ENCODE measurements at regions not wholly inside any gene's neighbourhood (a gene's known extent, or its start where the extent isn't known, plus 50 kb on each side); places are given as distances from the start of the nearest gene placed in this dataset.

GRCh38 chr3:17932136-17932771 lies 189.8 kb upstream of the TBC1D5 start:
- no peak overlapping the region for H3K4me3 ChIP-seq (ENCODE audit: low read depth, low read length)
- H3K9ac ChIP-seq (ENCODE audit: low read depth, low read length), result no peak overlapping the region
- H3K27ac ChIP-seq (ENCODE audit: low read depth, low read length), result no peak overlapping the region
- H3K9me3 ChIP-seq (ENCODE audit: control insufficient read depth, insufficient read depth, low read length), result no peaks in the 10 kb centered on the region
- H3K27me3 ChIP-seq (ENCODE audit: control insufficient read depth, insufficient read depth, low read length), result no peaks in the 10 kb centered on the region
- no peaks in the 10 kb centered on the region for H3K36me3 ChIP-seq (ENCODE audit: control insufficient read depth, insufficient read depth, low read length)
- H3K4me1 ChIP-seq (ENCODE audit: control insufficient read depth, insufficient read depth, low read length), result peaks cover 8% of the 10 kb centered on the region; the same call in 1 of the 2 replicates

- Histone ChIP-seq H3K9ac (ENCODE audit: low read depth, low read length) (no peak overlapping the region), H3K9me3 (ENCODE audit: control insufficient read depth, insufficient read depth, low read length) (no peaks in the 10 kb centered on the region), H3K27ac (ENCODE audit: low read depth, low read length) (no peak overlapping the region), H3K36me3 (ENCODE audit: control insufficient read depth, insufficient read depth, low read length) (no peaks in the 10 kb centered on the region), H3K4me1 (ENCODE audit: control insufficient read depth, insufficient read depth, low read length) (peaks cover 8% of the 10 kb centered on the region; the same call in 1 of the 2 replicates), H3K4me3 (ENCODE audit: low read depth, low read length) (no peak overlapping the region), H3K27me3 (ENCODE audit: control insufficient read depth, insufficient read depth, low read length) (no peaks in the 10 kb centered on the region)
Observed at GRCh38 chr3:17931131-17931530, 188.7 kb upstream of the TBC1D5 start.

- H3K27ac ChIP-seq (ENCODE audit: low read depth, low read length), result no peak overlapping the region
- no peak overlapping the region for H3K9ac ChIP-seq (ENCODE audit: low read depth, low read length)
- H3K9me3 ChIP-seq (ENCODE audit: control insufficient read depth, insufficient read depth, low read length), result no peaks in the 10 kb centered on the region
- H3K4me3 ChIP-seq (ENCODE audit: low read depth, low read length), result no peak overlapping the region
- H3K36me3 ChIP-seq (ENCODE audit: control insufficient read depth, insufficient read depth, low read length), result no peaks in the 10 kb centered on the region
- peaks cover 8% of the 10 kb centered on the region; the same call in 1 of the 2 replicates for H3K4me1 ChIP-seq (ENCODE audit: control insufficient read depth, insufficient read depth, low read length)
- no peaks in the 10 kb centered on the region for H3K27me3 ChIP-seq (ENCODE audit: control insufficient read depth, insufficient read depth, low read length)
Observed at GRCh38 chr3:17928502-17929145, 186.2 kb upstream of the TBC1D5 start.

GRCh38 chr3:17927036-17927435 lies 184.6 kb upstream of the TBC1D5 start:
- Histone ChIP-seq H3K9ac (ENCODE audit: low read depth, low read length) (no peak overlapping the region), H3K36me3 (ENCODE audit: control insufficient read depth, insufficient read depth, low read length) (no peaks in the 10 kb centered on the region), H3K9me3 (ENCODE audit: control insufficient read depth, insufficient read depth, low read length) (no peaks in the 10 kb centered on the region), H3K4me3 (ENCODE audit: low read depth, low read length) (no peak overlapping the region), H3K4me1 (ENCODE audit: control insufficient read depth, insufficient read depth, low read length) (peaks cover 8% of the 10 kb centered on the region; the same call in 1 of the 2 replicates), H3K27me3 (ENCODE audit: control insufficient read depth, insufficient read depth, low read length) (no peaks in the 10 kb centered on the region), H3K27ac (ENCODE audit: low read depth, low read length) (no peak overlapping the region)

GRCh38 chr3:17915341-17915740 lies 172.9 kb upstream of the TBC1D5 start:
- Histone ChIP-seq H3K27ac (ENCODE audit: low read depth, low read length) (no peak overlapping the region), H3K4me3 (ENCODE audit: low read depth, low read length) (no peak overlapping the region), H3K9ac (ENCODE audit: low read depth, low read length) (no peak overlapping the region), H3K4me1 (ENCODE audit: control insufficient read depth, insufficient read depth, low read length) (peaks cover 8% of the 10 kb centered on the region), H3K27me3 (ENCODE audit: control insufficient read depth, insufficient read depth, low read length) (no peaks in the 10 kb centered on the region), H3K9me3 (ENCODE audit: control insufficient read depth, insufficient read depth, low read length) (no peaks in the 10 kb centered on the region), H3K36me3 (ENCODE audit: control insufficient read depth, insufficient read depth, low read length) (no peaks in the 10 kb centered on the region)

GRCh38 chr3:17913359-17913758 lies 170.9 kb upstream of the TBC1D5 start:
- H3K4me3 ChIP-seq (ENCODE audit: low read depth, low read length), result no peak overlapping the region
- H3K9me3 ChIP-seq (ENCODE audit: control insufficient read depth, insufficient read depth, low read length), result no peaks in the 10 kb centered on the region
- no peaks in the 10 kb centered on the region for H3K27me3 ChIP-seq (ENCODE audit: control insufficient read depth, insufficient read depth, low read length)
- H3K36me3 ChIP-seq (ENCODE audit: control insufficient read depth, insufficient read depth, low read length), result no peaks in the 10 kb centered on the region
- H3K27ac ChIP-seq (ENCODE audit: low read depth, low read length), result no peak overlapping the region
- H3K4me1 ChIP-seq (ENCODE audit: control insufficient read depth, insufficient read depth, low read length), result peaks cover 22% of the 10 kb centered on the region
- no peak overlapping the region for H3K9ac ChIP-seq (ENCODE audit: low read depth, low read length)

- Histone ChIP-seq H3K36me3 (ENCODE audit: control insufficient read depth, insufficient read depth, low read length) (no peaks in the 10 kb centered on the region), H3K4me3 (ENCODE audit: low read depth, low read length) (no peak overlapping the region), H3K9me3 (ENCODE audit: control insufficient read depth, insufficient read depth, low read length) (no peaks in the 10 kb centered on the region), H3K4me1 (ENCODE audit: control insufficient read depth, insufficient read depth, low read length) (peaks cover 22% of the 10 kb centered on the region), H3K27me3 (ENCODE audit: control insufficient read depth, insufficient read depth, low read length) (no peaks in the 10 kb centered on the region), H3K27ac (ENCODE audit: low read depth, low read length) (no peak overlapping the region), H3K9ac (ENCODE audit: low read depth, low read length) (no peak overlapping the region)
Observed at GRCh38 chr3:17911986-17912760, 169.7 kb upstream of the TBC1D5 start.

- H3K9me3 ChIP-seq (ENCODE audit: control insufficient read depth, insufficient read depth, low read length), result no peaks in the 10 kb centered on the region
- no peak overlapping the region for H3K27ac ChIP-seq (ENCODE audit: low read depth, low read length)
- H3K27me3 ChIP-seq (ENCODE audit: control insufficient read depth, insufficient read depth, low read length), result no peaks in the 10 kb centered on the region
- no peak overlapping the region for H3K9ac ChIP-seq (ENCODE audit: low read depth, low read length)
- peaks cover 22% of the 10 kb centered on the region for H3K4me1 ChIP-seq (ENCODE audit: control insufficient read depth, insufficient read depth, low read length)
- no peak overlapping the region for H3K4me3 ChIP-seq (ENCODE audit: low read depth, low read length)
- no peaks in the 10 kb centered on the region for H3K36me3 ChIP-seq (ENCODE audit: control insufficient read depth, insufficient read depth, low read length)
Observed at GRCh38 chr3:17910922-17911321, 168.5 kb upstream of the TBC1D5 start.

GRCh38 chr3:17909714-17910113 lies 167.3 kb upstream of the TBC1D5 start:
- Histone ChIP-seq H3K9ac (ENCODE audit: low read depth, low read length) (no peak overlapping the region), H3K27ac (ENCODE audit: low read depth, low read length) (no peak overlapping the region), H3K4me1 (ENCODE audit: control insufficient read depth, insufficient read depth, low read length) (peaks cover 22% of the 10 kb centered on the region)

GRCh38 chr3:17908399-17909191 lies 166.2 kb upstream of the TBC1D5 start:
- Histone ChIP-seq H3K36me3 (ENCODE audit: control insufficient read depth, insufficient read depth, low read length) (no peaks in the 10 kb centered on the region), H3K9ac (ENCODE audit: low read depth, low read length) (no peak overlapping the region), H3K27me3 (ENCODE audit: control insufficient read depth, insufficient read depth, low read length) (no peaks in the 10 kb centered on the region), H3K27ac (ENCODE audit: low read depth, low read length) (no peak overlapping the region), H3K4me1 (ENCODE audit: control insufficient read depth, insufficient read depth, low read length) (peaks cover 22% of the 10 kb centered on the region), H3K9me3 (ENCODE audit: control insufficient read depth, insufficient read depth, low read length) (no peaks in the 10 kb centered on the region), H3K4me3 (ENCODE audit: low read depth, low read length) (no peak overlapping the region)

More at GRCh38 chr3:17909714-17910113, 167.3 kb upstream of the TBC1D5 start:
- H3K9me3 ChIP-seq (ENCODE audit: control insufficient read depth, insufficient read depth, low read length), result no peaks in the 10 kb centered on the region
- H3K36me3 ChIP-seq (ENCODE audit: control insufficient read depth, insufficient read depth, low read length), result no peaks in the 10 kb centered on the region
- no peaks in the 10 kb centered on the region for H3K27me3 ChIP-seq (ENCODE audit: control insufficient read depth, insufficient read depth, low read length)
- no peak overlapping the region for H3K4me3 ChIP-seq (ENCODE audit: low read depth, low read length)

Data from HUES48 (cell line).